Activated CD8-positive, alpha-beta T cell treated with anti-CD3 and anti-CD28 coated beads for 36 hours (primary cell): ENCODE measurements at regions not wholly inside any gene's neighbourhood (a gene's known extent, or its start where the extent isn't known, plus 50 kb on each side); places are given as distances from the start of the nearest gene placed in this dataset.

Experiments
- ATAC-seq: fragments of 200-7000 bp; cut with Tn5 transposase; one replicate; pipeline ENCODE4 v1.10.0; 2021; ENCODE audit warnings: mild to moderate bottlenecking, moderate library complexity
- CTCF ChIA-PET: fragments of 350-600 bp; sonication (Branson Sonifier 250); formaldehyde crosslinking; loops from one replicate; lab custom pipeline; 2021; ENCODE audit warnings: antibody characterized with exemption; lab: Charles Lee
- POLR2A ChIA-PET: fragments of 350-600 bp; sonication (Branson Sonifier 250); formaldehyde crosslinking; loops from one replicate; lab custom pipeline; 2021; ENCODE audit warnings: antibody characterized with exemption; lab: Charles Lee
- DNase-seq: peaks from one replicate; pipeline ENCODE4 v3.0.0-alpha.2; 2020
- H3K27ac Mint-ChIP-seq: one replicate; pipeline ENCODE4 v1.8.0; 2021; ENCODE audit warnings: mild to moderate bottlenecking, mixed read lengths
- H3K27me3 Mint-ChIP-seq: one replicate; pipeline ENCODE4 v1.8.0; 2021; ENCODE audit warnings: mixed read lengths
- H3K36me3 Mint-ChIP-seq: one replicate; pipeline ENCODE4 v1.8.0; 2021; ENCODE audit warnings: low read depth, mixed read lengths
- H3K4me1 Mint-ChIP-seq: one replicate; pipeline ENCODE4 v1.8.0; 2021; ENCODE audit warnings: low read depth, mixed read lengths
- H3K4me3 Mint-ChIP-seq: one replicate; pipeline ENCODE4 v1.8.0; 2021; ENCODE audit warnings: mild to moderate bottlenecking, moderate library complexity, mixed read lengths
- H3K9me3 Mint-ChIP-seq: one replicate; pipeline ENCODE4 v1.8.0; 2021; ENCODE audit warnings: mixed read lengths
- CTCF ChIP-seq: fragments of 200-600 bp; IDR thresholded peaks from one replicate; pipeline ENCODE4 v1.8.0; 2022; ENCODE audit warnings: antibody characterized with exemption, mild to moderate bottlenecking
- intact Hi-C: fragments of 100-400 bp; cut with micrococcal nuclease; formaldehyde crosslinking; loops from one replicate; pipeline ENCODE4 v1.10.0; 2022

- Mint-ChIP-seq H3K27ac (no peak overlapping the region), H3K27me3 (no peaks in the 10 kb centered on the region), H3K4me3 (no peak overlapping the region), H3K9me3 (no peaks in the 10 kb centered on the region), H3K4me1 (no peaks in the 10 kb centered on the region), H3K36me3 (no peaks in the 10 kb centered on the region)
- no peak for DNase-seq
- intact Hi-C loops, result no loop called here
- CTCF ChIA-PET, result no interaction called here
- POLR2A ChIA-PET, result no interaction called here
- ATAC-seq, result no peak
- TF ChIP-seq CTCF, result no peak
Measured at GRCh38 chr3:73901686-73902085, 276.9 kb upstream of the PDZRN3 start.

GRCh38 chr3:73894474-73895213 lies 269.9 kb upstream of the PDZRN3 start:
- H3K9me3 Mint-ChIP-seq, result peaks cover 3% of the 10 kb centered on the region
- H3K4me3 Mint-ChIP-seq, result no peak overlapping the region
- TF ChIP-seq CTCF, result no peak
- ChIA-PET CTCF (no interaction called here), POLR2A (no interaction called here)
- no peaks in the 10 kb centered on the region for H3K27me3 Mint-ChIP-seq
- no peak for DNase-seq
- no peaks in the 10 kb centered on the region for H3K4me1 Mint-ChIP-seq
- H3K36me3 Mint-ChIP-seq, result no peaks in the 10 kb centered on the region
- no peak for ATAC-seq
- intact Hi-C loops, result no loop called here
- H3K27ac Mint-ChIP-seq, result no peak overlapping the region

- CTCF ChIA-PET, result no interaction called here
- DNase-seq (no peak), ATAC-seq (no peak)
- no peaks in the 10 kb centered on the region for H3K36me3 Mint-ChIP-seq
- no peak overlapping the region for H3K27ac Mint-ChIP-seq
- no peak overlapping the region for H3K4me3 Mint-ChIP-seq
- no peaks in the 10 kb centered on the region for H3K4me1 Mint-ChIP-seq
- no peaks in the 10 kb centered on the region for H3K27me3 Mint-ChIP-seq
- intact Hi-C loops, result no loop called here
- H3K9me3 Mint-ChIP-seq, result peaks cover 3% of the 10 kb centered on the region
- POLR2A ChIA-PET, result no interaction called here
- TF ChIP-seq CTCF, result no peak
Measured at GRCh38 chr3:73893089-73893488, 268.3 kb upstream of the PDZRN3 start.

- H3K36me3 Mint-ChIP-seq, result no peaks in the 10 kb centered on the region
- no peaks in the 10 kb centered on the region for H3K4me1 Mint-ChIP-seq
- no peak for ATAC-seq
- intact Hi-C loops, result no loop called here
- no peak for DNase-seq
- no peaks in the 10 kb centered on the region for H3K27me3 Mint-ChIP-seq
- CTCF ChIA-PET, result no interaction called here
- no peak for TF ChIP-seq CTCF
- peaks cover 4% of the 10 kb centered on the region for H3K9me3 Mint-ChIP-seq
- POLR2A ChIA-PET, result no interaction called here
- no peak overlapping the region for H3K4me3 Mint-ChIP-seq
- no peak overlapping the region for H3K27ac Mint-ChIP-seq
Measured at GRCh38 chr3:73885862-73886261, 261.1 kb upstream of the PDZRN3 start.

- no peak for DNase-seq
- no peaks in the 10 kb centered on the region for H3K36me3 Mint-ChIP-seq
Measured at GRCh38 chr3:73884361-73884760, 259.6 kb upstream of the PDZRN3 start.

More at GRCh38 chr3:73884361-73884760, 259.6 kb upstream of the PDZRN3 start:
- Mint-ChIP-seq H3K4me1 (no peaks in the 10 kb centered on the region), H3K9me3 (peaks cover 5% of the 10 kb centered on the region), H3K27ac (no peak overlapping the region), H3K4me3 (no peak overlapping the region), H3K27me3 (no peaks in the 10 kb centered on the region)
- intact Hi-C loops, result no loop called here
- no peak for ATAC-seq
- ChIA-PET POLR2A (no interaction called here), CTCF (no interaction called here)
- TF ChIP-seq CTCF, result no peak
